BLaER1 (cell line): ENCODE measurements at regions not wholly inside any gene's neighbourhood (a gene's known extent, or its start where the extent isn't known, plus 50 kb on each side); places are given as distances from the start of the nearest gene placed in this dataset.

ENCODE experiments used
- H3K27ac ChIP-seq: shearing (Covaris generic); formaldehyde crosslinking; 2 replicates; pipeline ENCODE4 v1.8.1; 2022
- H3K27me3 ChIP-seq: shearing (Covaris generic); formaldehyde crosslinking; 2 replicates; pipeline ENCODE4 v1.8.1; 2022
- H3K36me3 ChIP-seq: shearing (Covaris generic); formaldehyde crosslinking; 2 replicates; pipeline ENCODE4 v1.8.1; 2022
- H3K4me1 ChIP-seq: shearing (Covaris generic); formaldehyde crosslinking; 2 replicates; pipeline ENCODE4 v1.8.1; 2022
- H3K4me2 ChIP-seq: shearing (Covaris generic); formaldehyde crosslinking; 2 replicates; pipeline ENCODE4 v1.8.1; 2022
- H3K4me3 ChIP-seq: shearing (Covaris generic); formaldehyde crosslinking; 2 replicates; pipeline ENCODE4 v1.8.1; 2022
- H3K9ac ChIP-seq: shearing (Covaris generic); formaldehyde crosslinking; 2 replicates; pipeline ENCODE4 v1.8.1; 2022
- H3K9me3 ChIP-seq: shearing (Covaris generic); formaldehyde crosslinking; 2 replicates; pipeline ENCODE4 v1.8.1; 2022
- H4K20me1 ChIP-seq: shearing (Covaris generic); formaldehyde crosslinking; 2 replicates; pipeline ENCODE4 v1.8.1; 2022
- Cebpa-rat ChIP-seq: shearing (Covaris generic); IDR thresholded peaks from 2 replicates; pipeline ENCODE4 v1.8.1; 2022

GRCh38 chrX:115894087-115894486, 276.5 kb upstream of the AGTR2 start:
- peak overlapping the region; percentile 58 for H3K4me3 ChIP-seq
- no peaks in the 10 kb centered on the region for H4K20me1 ChIP-seq
- no peak for TF ChIP-seq Cebpa-rat
- peak overlapping the region; percentile 26; the same call in 1 of the 2 replicates for H3K27ac ChIP-seq
- peaks cover 10% of the 10 kb centered on the region; the same call in 1 of the 2 replicates for H3K9me3 ChIP-seq
- peak overlapping the region; percentile 79 for H3K4me2 ChIP-seq
- H3K36me3 ChIP-seq = no peaks in the 10 kb centered on the region
- H3K27me3 ChIP-seq = peaks cover 33% of the 10 kb centered on the region; the same call in 1 of the 2 replicates
- H3K9ac ChIP-seq = no peak overlapping the region
- H3K4me1 ChIP-seq = peaks cover 24% of the 10 kb centered on the region

DNA sequence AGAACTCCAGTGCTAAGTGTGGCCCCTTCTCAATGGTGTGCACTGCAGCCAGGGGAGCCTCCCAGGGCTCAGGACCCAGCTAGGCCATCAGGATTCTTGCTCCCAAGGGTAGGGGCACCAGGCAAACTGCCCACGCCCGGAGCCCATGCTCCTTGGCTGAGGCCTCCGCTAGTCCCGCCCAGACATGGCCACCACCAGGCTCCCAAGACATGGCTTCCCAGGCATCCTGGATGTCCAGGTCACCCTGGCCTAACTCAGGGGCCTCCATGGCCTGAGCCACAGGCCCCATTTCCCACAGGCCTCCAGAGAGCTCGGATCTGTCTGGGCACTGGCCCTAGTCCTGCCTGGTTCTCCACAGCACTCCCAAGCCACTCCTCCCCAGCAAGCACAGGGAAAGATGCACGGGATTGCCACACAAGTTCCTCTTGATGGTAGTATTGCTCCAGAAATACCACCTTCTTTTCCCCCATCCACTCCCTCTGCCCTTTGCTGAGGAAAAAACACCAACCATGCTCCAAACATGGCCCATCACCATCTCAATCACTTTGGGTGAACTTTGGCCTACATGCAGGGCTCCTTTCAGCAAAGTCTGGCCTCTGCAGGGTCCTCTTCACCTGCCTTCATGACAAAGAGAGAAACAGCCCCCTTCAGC, 274.7 kb upstream of the AGTR2 start:
- TF ChIP-seq Cebpa-rat = no peak
- Histone ChIP-seq H3K27me3 (peaks cover 33% of the 10 kb centered on the region; the same call in 1 of the 2 replicates), H3K9me3 (no peaks in the 10 kb centered on the region; the same call in 1 of the 2 replicates), H4K20me1 (no peaks in the 10 kb centered on the region), H3K27ac (no peak overlapping the region), H3K9ac (no peak overlapping the region), H3K36me3 (no peaks in the 10 kb centered on the region), H3K4me3 (no peak overlapping the region), H3K4me2 (no peak overlapping the region), H3K4me1 (peaks cover 24% of the 10 kb centered on the region)

DNA sequence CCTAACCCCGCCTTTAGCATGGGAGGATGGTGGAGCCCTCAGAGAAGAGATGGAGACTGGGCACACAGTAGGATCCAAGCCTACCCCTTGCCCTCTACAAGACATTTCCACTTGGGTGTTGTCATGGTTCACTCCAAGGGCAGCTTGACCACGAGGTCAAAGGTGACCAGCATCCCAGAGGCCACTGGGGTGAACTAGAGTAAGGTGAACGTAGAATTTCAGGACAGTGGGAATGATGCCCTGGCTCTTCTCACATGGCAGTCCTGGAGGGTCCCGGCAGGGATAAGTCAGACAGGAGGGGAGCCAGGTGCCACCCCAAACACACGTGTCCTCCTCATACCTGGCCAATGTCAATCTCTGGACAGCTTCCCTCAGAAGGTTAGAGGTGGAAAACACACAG, 274.2 kb upstream of the AGTR2 start:
- no peak overlapping the region for H3K4me3 ChIP-seq
- H3K27me3 ChIP-seq = peaks cover 33% of the 10 kb centered on the region; the same call in 1 of the 2 replicates
- peaks cover 5% of the 10 kb centered on the region; the same call in 1 of the 2 replicates for H3K9me3 ChIP-seq
- TF ChIP-seq Cebpa-rat = no peak
- no peak overlapping the region for H3K9ac ChIP-seq
- H3K27ac ChIP-seq = no peak overlapping the region
- H3K4me1 ChIP-seq = peaks cover 24% of the 10 kb centered on the region
- no peaks in the 10 kb centered on the region for H3K36me3 ChIP-seq
- H3K4me2 ChIP-seq = no peak overlapping the region
- H4K20me1 ChIP-seq = no peaks in the 10 kb centered on the region

- Histone ChIP-seq H3K4me3 (no peak overlapping the region), H3K36me3 (no peaks in the 10 kb centered on the region), H4K20me1 (no peaks in the 10 kb centered on the region), H3K4me2 (no peak overlapping the region), H3K4me1 (peaks cover 16% of the 10 kb centered on the region), H3K9ac (no peak overlapping the region), H3K9me3 (peaks cover 10% of the 10 kb centered on the region), H3K27me3 (peaks cover 26% of the 10 kb centered on the region; the same call in 1 of the 2 replicates), H3K27ac (no peak overlapping the region)
- TF ChIP-seq Cebpa-rat = no peak
These were observed 272.6 kb upstream of the AGTR2 start for GRCh38 chrX:115897956-115898355.

DNA sequence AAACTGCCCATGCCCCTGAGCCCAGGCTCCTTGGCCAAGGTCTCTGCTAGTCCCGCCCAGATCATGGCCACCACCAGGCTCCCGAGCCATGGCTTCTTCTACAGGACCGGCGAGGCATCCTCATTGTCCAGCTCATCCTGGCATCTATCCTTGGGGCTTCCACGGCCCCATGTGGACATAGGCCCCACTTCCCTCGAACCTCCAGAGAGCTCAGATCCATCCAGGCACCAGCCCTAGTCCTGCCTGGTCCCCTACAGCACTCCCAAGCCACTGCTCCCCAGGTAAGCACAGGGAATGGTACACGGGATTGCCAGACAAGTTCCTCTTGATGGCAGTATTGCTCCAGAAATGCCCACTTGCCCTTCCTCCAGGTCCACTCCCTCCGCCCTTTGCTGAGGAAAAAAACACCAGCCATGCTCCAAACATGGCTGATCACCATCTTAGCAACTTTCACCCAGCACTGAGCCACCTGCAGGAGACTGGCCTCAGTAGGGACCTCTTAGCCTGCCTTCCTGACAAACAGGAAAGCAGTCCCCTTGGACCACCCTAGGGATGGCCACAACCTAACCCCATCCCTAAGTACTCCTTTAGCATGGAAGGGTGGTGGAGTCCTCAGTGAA, 272.1 kb upstream of the AGTR2 start:
- Histone ChIP-seq H3K4me3 (no peak overlapping the region), H3K27me3 (peaks cover 23% of the 10 kb centered on the region; the same call in 1 of the 2 replicates), H3K9me3 (peaks cover 15% of the 10 kb centered on the region), H4K20me1 (no peaks in the 10 kb centered on the region), H3K27ac (no peak overlapping the region), H3K4me1 (peaks cover 11% of the 10 kb centered on the region), H3K36me3 (no peaks in the 10 kb centered on the region), H3K9ac (no peak overlapping the region), H3K4me2 (no peak overlapping the region; the same call in 1 of the 2 replicates)
- TF ChIP-seq Cebpa-rat = no peak

- Histone ChIP-seq H3K36me3 (no peaks in the 10 kb centered on the region), H3K4me3 (no peak overlapping the region), H3K4me1 (no peaks in the 10 kb centered on the region), H3K27ac (no peak overlapping the region), H4K20me1 (no peaks in the 10 kb centered on the region), H3K9me3 (peaks cover 17% of the 10 kb centered on the region), H3K9ac (no peak overlapping the region), H3K4me2 (no peak overlapping the region), H3K27me3 (peaks cover 11% of the 10 kb centered on the region)
- TF ChIP-seq Cebpa-rat = no peak
These were observed 270.1 kb upstream of the AGTR2 start for GRCh38 chrX:115900425-115900824.

DNA sequence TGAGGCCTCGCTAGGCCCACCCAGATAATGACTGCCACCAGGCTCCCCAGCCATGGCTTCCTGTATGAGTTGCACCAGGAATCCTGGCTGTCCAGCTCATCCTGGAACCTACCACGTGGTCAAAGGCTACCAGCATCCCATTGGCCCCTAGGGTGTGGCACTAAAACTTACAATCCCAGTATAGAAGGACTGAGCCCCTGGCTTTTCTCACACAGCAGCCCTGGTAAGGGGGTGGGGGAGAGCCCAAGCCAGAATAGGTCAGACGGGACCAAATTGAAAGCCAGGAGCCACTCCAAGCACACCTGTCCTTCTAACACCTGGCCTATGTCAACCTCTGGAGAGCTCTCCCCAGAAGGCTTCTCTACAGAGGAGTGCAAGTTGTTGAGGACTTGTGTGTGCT, 269.3 kb upstream of the AGTR2 start:
- no peak for TF ChIP-seq Cebpa-rat
- Histone ChIP-seq H3K4me1 (no peaks in the 10 kb centered on the region), H3K4me3 (no peak overlapping the region), H4K20me1 (no peaks in the 10 kb centered on the region), H3K9me3 (peaks cover 17% of the 10 kb centered on the region), H3K36me3 (no peaks in the 10 kb centered on the region), H3K9ac (no peak overlapping the region), H3K4me2 (no peak overlapping the region), H3K27ac (no peak overlapping the region), H3K27me3 (peaks cover 4% of the 10 kb centered on the region)

DNA sequence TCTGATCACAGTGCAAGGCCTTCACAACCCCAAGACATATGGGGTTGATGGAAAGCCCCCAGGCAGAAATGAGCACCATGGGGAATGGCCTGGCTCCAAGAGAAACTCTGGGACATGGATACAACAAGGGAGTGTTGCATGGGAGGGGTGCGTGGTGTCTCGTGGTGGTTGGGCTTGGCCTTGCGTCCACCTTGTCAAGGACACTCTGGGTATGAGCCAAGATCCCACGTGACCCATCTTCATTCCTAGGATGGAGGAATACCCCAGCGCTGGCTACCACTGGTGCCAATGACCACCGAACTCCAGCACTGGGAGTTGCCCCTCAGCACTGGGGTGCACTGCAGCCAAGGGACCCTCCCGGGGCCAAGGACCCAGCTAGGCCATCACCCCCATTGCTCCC, 267.5 kb upstream of the AGTR2 start:
- H3K9me3 ChIP-seq = peaks cover 17% of the 10 kb centered on the region
- no peak overlapping the region for H3K4me3 ChIP-seq
- H3K4me1 ChIP-seq = no peaks in the 10 kb centered on the region
- H3K4me2 ChIP-seq = no peak overlapping the region
- H3K36me3 ChIP-seq = no peaks in the 10 kb centered on the region
- peaks cover 7% of the 10 kb centered on the region for H3K27me3 ChIP-seq
- no peak overlapping the region for H3K9ac ChIP-seq
- H3K27ac ChIP-seq = no peak overlapping the region
- no peak for TF ChIP-seq Cebpa-rat
- no peaks in the 10 kb centered on the region for H4K20me1 ChIP-seq

DNA sequence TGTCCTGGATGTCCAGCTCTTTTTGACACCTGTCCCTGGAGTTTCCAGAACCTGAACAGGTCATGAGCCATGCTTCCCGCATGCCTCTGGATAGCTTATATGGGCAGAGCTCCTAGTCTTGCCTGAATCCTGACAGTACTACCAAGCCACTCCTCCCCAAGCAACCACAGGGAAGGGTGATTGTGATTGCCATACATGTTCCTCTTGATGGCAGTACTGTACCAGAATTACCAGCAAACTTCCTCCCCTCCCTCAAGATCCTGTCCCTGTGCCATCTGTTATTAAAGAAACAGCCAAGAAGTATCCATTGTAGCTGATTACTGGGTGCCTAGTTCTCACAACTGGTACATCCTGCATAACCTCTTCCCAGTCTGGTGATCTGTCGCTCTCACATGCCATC, 264.3 kb upstream of the AGTR2 start:
- H3K4me2 ChIP-seq = no peak overlapping the region
- no peak overlapping the region for H3K4me3 ChIP-seq
- no peaks in the 10 kb centered on the region for H3K36me3 ChIP-seq
- H3K9ac ChIP-seq = no peak overlapping the region
- H3K4me1 ChIP-seq = peaks cover 2% of the 10 kb centered on the region
- H3K27ac ChIP-seq = no peak overlapping the region
- peaks cover 29% of the 10 kb centered on the region for H3K9me3 ChIP-seq
- H4K20me1 ChIP-seq = no peaks in the 10 kb centered on the region
- no peak for TF ChIP-seq Cebpa-rat
- H3K27me3 ChIP-seq = peaks cover 15% of the 10 kb centered on the region

GRCh38 chrX:115906881-115907280, 263.7 kb upstream of the AGTR2 start:
- no peaks in the 10 kb centered on the region for H4K20me1 ChIP-seq
- no peak overlapping the region for H3K4me3 ChIP-seq
- H3K4me2 ChIP-seq = no peak overlapping the region
- H3K36me3 ChIP-seq = no peaks in the 10 kb centered on the region
- no peak overlapping the region for H3K27ac ChIP-seq
- peaks cover 15% of the 10 kb centered on the region for H3K27me3 ChIP-seq
- TF ChIP-seq Cebpa-rat = no peak
- peaks cover 8% of the 10 kb centered on the region for H3K4me1 ChIP-seq
- H3K9me3 ChIP-seq = peaks cover 28% of the 10 kb centered on the region
- no peak overlapping the region for H3K9ac ChIP-seq
